ENCODE measurements at regions not wholly inside any gene's neighbourhood (a gene's known extent, or its start where the extent isn't known, plus 50 kb on each side); places are given as distances from the start of the nearest gene placed in this dataset.

GRCh38 chr13:70874636-70875035 lies 766.4 kb upstream of the KLHL1 start:
- no peak for DNase-seq

GRCh38 chr13:70864731-70865130 lies 756.5 kb upstream of the KLHL1 start:
- DNase-seq = no peak

- DNase-seq = no peak
Observed at GRCh38 chr13:70856711-70857110, 748.5 kb upstream of the KLHL1 start.

GRCh38 chr13:70856025-70856424 lies 747.8 kb upstream of the KLHL1 start:
- no peak for DNase-seq

DNA sequence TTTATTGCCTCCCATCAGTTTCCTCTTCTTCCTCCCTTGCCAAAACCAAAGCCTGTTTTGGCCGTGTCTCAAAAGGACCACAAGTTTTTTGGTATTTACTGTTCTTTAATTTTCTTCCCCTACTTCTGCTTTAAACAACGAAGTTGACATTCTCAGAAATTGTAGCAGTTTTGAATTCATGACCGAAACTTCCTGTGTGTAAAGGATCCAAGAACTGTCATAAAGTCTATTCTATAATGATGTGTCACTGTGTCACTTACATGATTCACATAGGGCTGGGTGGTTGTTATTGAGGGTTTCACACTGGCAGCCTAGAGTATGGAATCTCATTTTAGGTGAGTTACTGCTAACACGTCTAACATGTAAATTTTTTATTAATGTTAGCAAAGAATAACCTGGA lies 741.0 kb upstream of the KLHL1 start:
- DNase-seq = no peak

DNA sequence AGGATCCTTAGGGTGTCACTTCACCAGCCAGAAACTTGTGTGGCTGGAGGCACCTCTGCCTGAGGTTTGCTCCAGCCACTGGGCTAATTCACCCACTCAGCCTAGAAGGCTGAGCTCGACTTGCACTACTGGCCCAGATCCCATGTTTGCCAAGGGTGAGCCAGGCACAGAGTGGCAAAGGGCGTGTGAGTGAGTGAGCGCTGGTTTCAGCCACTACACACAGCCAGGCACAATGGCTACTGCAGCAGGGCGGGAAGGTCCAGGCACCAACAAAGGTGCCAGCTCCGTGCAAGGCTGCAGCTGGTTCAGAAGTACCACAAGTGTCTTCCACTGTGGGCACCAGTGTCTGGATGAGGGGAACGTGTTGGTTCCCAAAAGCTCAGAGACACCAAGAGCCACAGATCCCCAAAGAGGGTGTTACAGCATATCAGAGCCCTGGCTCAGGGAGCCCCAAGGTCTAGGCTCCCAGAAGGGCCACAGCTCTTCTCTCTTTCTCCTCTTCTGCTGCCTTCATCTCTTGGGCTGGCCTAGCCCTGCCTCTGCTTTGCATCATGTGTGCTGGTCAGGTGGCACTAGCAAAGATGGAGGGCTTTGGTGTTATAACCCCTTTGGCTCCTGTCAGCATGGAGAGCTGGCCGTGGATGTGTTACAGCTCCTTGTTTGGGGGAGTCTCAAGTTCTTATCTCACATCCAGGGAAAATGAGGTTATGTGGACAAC lies 736.3 kb upstream of the KLHL1 start:
- no peak for DNase-seq

- no peak for DNase-seq
Observed at GRCh38 chr13:70842062-70842644, 733.9 kb upstream of the KLHL1 start.

- no peak for DNase-seq
Observed at GRCh38 chr13:70841240-70842061, 733.2 kb upstream of the KLHL1 start.

DNA sequence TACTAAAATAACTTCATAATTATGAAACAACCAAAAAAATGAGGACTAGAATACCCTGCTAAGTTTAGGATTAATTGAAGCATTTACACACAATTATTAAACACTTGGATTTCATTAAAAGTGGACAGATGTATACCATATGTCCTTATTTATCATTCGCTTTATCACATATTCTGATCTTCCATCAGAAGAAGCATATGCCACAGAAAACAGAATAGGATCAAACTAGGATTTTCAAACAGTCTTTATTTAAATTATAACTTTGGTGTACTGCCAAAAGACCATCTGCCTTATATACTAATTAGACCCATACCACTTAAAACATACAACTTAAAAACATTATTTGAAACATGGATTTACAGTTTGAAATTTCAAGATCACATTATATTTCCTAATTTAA lies 727.1 kb upstream of the KLHL1 start:
- DNase-seq = no peak

- DNase-seq = no peak
Observed at GRCh38 chr13:70829748-70830147, 721.5 kb upstream of the KLHL1 start.

GRCh38 chr13:70817576-70817975 lies 709.3 kb upstream of the KLHL1 start:
- no peak for DNase-seq

GRCh38 chr13:70816853-70817252 lies 708.6 kb upstream of the KLHL1 start:
- DNase-seq = no peak

GRCh38 chr13:70814684-70815083 lies 706.4 kb upstream of the KLHL1 start:
- DNase-seq = no peak

DNA sequence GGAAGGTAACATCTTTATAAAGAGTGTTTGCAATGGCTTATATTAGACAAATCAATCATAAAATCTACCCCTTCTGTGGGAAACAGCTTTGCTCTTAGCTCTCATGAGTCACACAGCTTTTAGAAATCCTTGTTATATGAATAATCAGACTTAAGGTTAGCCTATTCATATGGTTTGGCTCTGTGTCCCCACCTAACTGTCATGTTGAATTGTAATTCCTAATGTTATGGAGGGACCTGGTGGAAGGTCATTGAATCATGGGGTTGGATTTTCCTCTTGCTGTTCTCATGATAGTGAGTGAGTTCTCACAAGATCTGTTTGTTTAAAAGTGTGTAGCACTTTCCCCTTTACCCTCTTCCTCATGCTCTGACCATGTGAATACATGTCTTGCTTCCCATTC lies 704.2 kb upstream of the KLHL1 start:
- DNase-seq = no peak

DNA sequence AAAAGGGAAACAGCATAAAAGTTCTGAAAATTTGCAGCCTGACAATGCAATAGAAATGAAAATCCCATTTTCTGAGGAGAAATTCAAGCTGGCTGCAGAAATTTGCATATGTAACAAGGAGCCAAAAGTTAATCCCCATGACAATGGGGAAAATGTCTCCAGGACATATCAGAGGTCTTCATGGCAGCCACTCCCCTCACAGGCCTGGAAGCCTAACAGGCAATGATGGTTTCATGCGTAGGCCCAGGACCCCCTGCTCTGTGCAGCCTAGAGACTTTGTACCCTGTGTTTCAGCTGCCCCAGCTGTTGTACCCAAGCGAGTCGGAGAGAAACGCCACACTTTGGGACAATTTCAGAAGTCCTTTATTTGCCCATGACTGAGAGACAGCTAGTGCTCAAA lies 701.3 kb upstream of the KLHL1 start:
- DNase-seq = no peak

DNA sequence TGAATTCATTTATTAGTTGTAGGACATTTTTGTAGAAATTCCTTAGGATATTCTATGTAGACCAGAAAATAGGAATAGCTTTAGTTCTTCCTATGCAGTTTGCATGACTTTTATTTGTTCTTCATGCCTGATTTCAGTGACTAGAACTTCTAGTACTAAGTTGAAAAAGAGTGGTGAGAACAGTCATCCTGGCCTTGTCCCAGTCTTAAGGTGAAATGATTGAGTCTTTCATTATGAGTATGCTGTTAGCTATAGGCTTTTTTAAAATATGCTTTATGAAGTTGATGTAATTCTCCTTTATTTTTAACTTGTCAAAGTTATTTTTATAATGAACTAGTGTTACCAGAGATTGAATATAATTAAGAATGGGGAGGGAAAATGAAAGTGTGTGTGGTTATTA lies 690.1 kb upstream of the KLHL1 start:
- DNase-seq = no peak

GRCh38 chr13:70795484-70795883 lies 687.2 kb upstream of the KLHL1 start:
- no peak for DNase-seq

DNA sequence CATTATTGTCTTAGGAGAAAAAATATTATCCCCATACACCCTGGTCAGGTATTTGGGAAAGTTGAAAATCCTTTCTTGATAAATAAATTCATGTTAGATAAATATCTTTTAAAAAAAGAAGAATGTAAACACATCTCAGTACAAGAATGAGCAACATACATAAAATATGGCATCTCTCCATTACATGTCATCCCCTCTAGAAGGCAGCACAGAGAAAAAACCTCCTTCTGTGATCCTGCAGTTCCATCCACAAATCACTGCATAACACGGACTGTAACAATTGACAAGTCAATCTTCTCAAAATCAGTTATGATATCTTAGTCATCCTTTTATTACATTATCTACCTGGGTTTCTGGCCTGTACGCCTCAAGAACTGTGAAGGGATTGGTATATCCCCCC lies 683.9 kb upstream of the KLHL1 start:
- DNase-seq = no peak

- no peak for DNase-seq
Observed at GRCh38 chr13:70789751-70790150, 681.5 kb upstream of the KLHL1 start.

GRCh38 chr13:70788074-70788473 lies 679.8 kb upstream of the KLHL1 start:
- DNase-seq = no peak

DNA sequence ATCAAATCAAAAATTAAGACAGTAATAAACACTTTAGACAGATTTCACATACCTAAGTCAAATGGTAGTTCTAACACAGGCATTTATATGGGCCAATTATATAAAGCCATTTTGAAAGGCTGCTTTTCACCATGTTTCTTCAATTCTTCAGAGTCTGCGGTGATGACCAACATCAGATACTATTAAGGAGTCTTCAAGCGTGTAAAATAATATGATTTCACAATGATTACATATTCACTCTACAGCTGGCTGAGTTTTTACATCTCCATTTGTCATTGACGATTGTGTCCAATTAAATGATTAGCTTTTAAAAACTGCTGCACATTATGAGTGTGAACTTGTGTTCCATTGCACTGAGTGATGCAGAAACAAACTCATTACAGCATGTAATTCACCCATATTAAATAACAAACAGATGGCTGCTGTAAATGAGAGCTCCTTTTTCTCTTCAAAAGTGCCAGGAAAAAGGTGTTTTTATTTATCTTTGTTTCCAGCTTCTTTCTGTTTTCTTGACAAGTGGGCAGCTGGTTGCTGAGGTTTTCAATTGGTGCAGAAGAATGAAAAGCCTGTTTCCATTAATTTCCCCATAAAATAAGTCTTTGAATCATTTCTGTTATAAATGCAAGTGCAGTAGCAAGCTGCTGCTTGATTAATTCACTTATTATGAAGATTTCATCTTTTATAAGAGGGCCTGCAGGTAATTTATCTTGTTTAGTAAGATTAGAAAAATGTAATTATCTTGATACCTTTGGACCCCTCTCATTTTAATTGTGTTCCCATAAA lies 676.1 kb upstream of the KLHL1 start:
- DNase-seq = no peak

- no peak for DNase-seq
Observed at GRCh38 chr13:70769817-70770216, 661.6 kb upstream of the KLHL1 start.

GRCh38 chr13:70758932-70759331 lies 650.7 kb upstream of the KLHL1 start:
- no peak for DNase-seq

Data from activated CD4-positive, alpha-beta T cell treated with anti-CD3 and anti-CD28 coated beads for 4 hours (primary cell).